Tibial nerve (tissue), 4 donors: ENCODE measurements at regions not wholly inside any gene's neighbourhood (a gene's known extent, or its start where the extent isn't known, plus 50 kb on each side); places are given as distances from the start of the nearest gene placed in this dataset.

Experiments used
- DNase-seq, 2 donors: peaks; one replicate each; pipeline ENCODE4 v3.0.0-alpha.2; 2019; ENCODE audit warnings: low spot score in 2 of 2
- H3K27ac ChIP-seq, 4 donors: fragments of 200-600 bp; sonication (generic) in 3 of 4; one replicate each; pipeline ENCODE4 v1.5.1; 2017 to 2019; ENCODE audit warnings: mild to moderate bottlenecking in 1 of 4
- H3K27me3 ChIP-seq, 2 donors: fragments of 200-600 bp; sonication (generic) in 1 of 2; one replicate each; pipeline versions ENCODE4 v1.5.1 to v1.6.0; 2017 to 2019
- H3K36me3 ChIP-seq, 3 donors: fragments of 200-600 bp; sonication (generic); one replicate each; pipeline ENCODE4 v1.5.1; 2018 to 2019
- H3K4me1 ChIP-seq, 4 donors: fragments of 200-600 bp; sonication (generic) in 3 of 4; one replicate each; pipeline ENCODE4 v1.5.1; 2017 to 2019
- H3K4me3 ChIP-seq, 4 donors: fragments of 200-600 bp; sonication (generic) in 3 of 4; one replicate each; pipeline ENCODE4 v1.5.1; 2017 to 2019; ENCODE audit warnings: mild to moderate bottlenecking in 1 of 4, moderate library complexity in 1 of 4
- H3K9me3 ChIP-seq, 4 donors: fragments of 200-600 bp; sonication (generic) in 3 of 4; one replicate each; pipeline ENCODE4 v1.5.1; 2017 to 2019
- EP300 ChIP-seq, 2 donors: sonication (generic); formaldehyde crosslinking; IDR thresholded peaks; one replicate each; pipeline ENCODE4 v1.6.1; 2017; ENCODE audit warnings: antibody characterized with exemption in 2 of 2, mild to moderate bottlenecking in 1 of 2
- POLR2A ChIP-seq, 2 donors: fragments of 450-650 bp; IDR thresholded peaks; one replicate each; pipeline ENCODE4 v1.6.1; 2017; ENCODE audit warnings: antibody characterized with exemption in 2 of 2, mild to moderate bottlenecking in 2 of 2, moderate library complexity in 2 of 2
- WGBS, 2 donors: methylation state at CpG; one replicate each; pipeline ENCODE4 v1.1.5; 2018; 5-methylcytosine and 5-hydroxymethylcytosine counted together
- TF ChIP-seq, protein P1 (sequence below), 5 experiments: fragments of 200-600 bp in 3 of 5; fragments of 450-650 bp in 2 of 5; sonication (generic) in 3 of 5; IDR thresholded peaks; one replicate each; pipeline ENCODE4 v1.5.1; 2016 to 2019; ENCODE audit warnings: antibody characterized with exemption in 5 of 5, mild to moderate bottlenecking in 3 of 5, moderate library complexity in 2 of 5

DNA sequence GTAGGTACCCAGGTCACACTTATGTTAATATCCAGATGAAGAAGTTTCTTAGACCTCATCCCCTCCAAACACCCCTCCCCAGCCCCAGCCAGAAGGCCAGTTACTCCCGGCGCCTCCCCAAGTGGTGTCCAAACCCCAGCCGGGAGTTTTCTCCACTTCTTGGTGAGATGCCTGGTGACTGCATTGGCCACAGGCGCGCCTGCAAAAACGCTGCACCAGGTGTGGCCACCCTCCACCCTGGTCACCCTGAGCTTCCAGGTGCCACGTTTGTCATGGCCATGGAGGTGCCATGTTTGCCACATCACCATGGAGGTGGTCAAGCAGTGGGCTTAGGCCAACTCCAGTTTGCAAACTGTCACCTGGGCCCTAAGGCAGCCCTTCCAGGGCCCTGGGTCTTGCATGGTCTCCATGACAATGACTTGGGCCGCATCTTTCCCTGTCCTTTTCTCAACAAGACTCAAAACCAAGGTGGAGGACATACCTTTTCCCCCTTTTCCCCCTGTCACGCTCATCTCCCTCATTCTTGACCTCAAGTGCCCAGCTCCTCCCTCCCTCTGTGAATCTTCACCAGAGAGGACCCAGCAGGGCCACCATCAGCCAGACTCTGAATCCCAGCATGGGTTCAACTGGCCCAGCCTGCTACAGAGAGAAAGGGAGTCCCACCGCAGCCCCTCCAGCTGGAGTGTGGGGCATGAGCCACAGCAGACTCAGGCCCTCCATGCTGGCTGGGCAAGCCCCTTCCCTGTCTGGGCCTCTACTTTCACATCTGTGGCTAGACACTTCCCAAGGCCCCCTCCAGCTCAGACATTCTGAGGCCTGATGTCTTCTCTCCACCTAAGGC, 125.9 kb upstream of the ZBTB40 start:
- WGBS, 2 donors: 94 to 95% methylated on average over 10 of the region's 10 CpGs
- Histone ChIP-seq H3K27me3 (peaks cover 0 to 9% of the 10 kb centered on the region in 2 donors), H3K4me1 (no peaks in the 10 kb centered on the region), H3K4me3 (no peak overlapping the region), H3K36me3 (no peaks in the 10 kb centered on the region), H3K9me3 (peaks cover 0 to 7% (median 0%) of the 10 kb centered on the region in 4 donors), H3K27ac (no peak overlapping the region)
- DNase-seq: no peak
- TF ChIP-seq EP300 (IDR thresholded peaks at IDR 0.05): no peak
- TF ChIP-seq, protein P1, sequence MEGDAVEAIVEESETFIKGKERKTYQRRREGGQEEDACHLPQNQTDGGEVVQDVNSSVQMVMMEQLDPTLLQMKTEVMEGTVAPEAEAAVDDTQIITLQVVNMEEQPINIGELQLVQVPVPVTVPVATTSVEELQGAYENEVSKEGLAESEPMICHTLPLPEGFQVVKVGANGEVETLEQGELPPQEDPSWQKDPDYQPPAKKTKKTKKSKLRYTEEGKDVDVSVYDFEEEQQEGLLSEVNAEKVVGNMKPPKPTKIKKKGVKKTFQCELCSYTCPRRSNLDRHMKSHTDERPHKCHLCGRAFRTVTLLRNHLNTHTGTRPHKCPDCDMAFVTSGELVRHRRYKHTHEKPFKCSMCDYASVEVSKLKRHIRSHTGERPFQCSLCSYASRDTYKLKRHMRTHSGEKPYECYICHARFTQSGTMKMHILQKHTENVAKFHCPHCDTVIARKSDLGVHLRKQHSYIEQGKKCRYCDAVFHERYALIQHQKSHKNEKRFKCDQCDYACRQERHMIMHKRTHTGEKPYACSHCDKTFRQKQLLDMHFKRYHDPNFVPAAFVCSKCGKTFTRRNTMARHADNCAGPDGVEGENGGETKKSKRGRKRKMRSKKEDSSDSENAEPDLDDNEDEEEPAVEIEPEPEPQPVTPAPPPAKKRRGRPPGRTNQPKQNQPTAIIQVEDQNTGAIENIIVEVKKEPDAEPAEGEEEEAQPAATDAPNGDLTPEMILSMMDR (IDR thresholded peaks at IDR 0.05): no peak

DNA sequence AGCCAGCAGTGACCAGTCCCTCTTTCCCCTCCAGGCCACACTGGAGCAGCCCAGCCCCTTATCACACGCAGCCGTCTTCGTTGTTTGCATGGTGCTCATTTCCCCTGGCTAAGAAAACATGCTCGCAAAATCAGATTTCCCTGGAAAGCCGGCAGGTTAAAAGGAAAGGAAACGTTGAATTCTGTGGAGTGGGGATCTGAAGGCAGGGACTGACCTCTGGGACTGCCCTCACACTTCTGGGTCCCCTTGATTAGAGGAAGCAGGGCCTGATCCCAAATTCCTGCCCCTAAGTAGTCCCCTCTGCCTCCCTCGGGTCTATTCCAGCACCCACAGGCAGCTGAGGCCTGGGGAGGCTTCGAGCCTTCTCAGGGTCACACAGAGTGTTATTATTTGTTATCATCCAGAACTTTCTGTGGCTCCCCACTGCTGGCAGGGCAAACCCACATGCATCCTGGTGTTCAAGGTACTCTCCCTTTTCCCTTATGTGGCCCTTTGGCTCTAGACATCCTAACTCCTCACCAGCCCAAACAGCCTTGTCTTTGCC, 125.2 kb upstream of the ZBTB40 start:
- TF ChIP-seq EP300 (IDR thresholded peaks at IDR 0.05) (no peak), POLR2A (IDR thresholded peaks at IDR 0.05) (no peak)
- TF ChIP-seq, protein P1 (IDR thresholded peaks at IDR 0.05): no peak
- WGBS, 2 donors: 70 to 73% methylated on average over 8 of the region's 8 CpGs
- Histone ChIP-seq H3K9me3 (peaks cover 0 to 7% (median 0%) of the 10 kb centered on the region in 4 donors), H3K4me1 (no peaks in the 10 kb centered on the region), H3K27ac (no peak overlapping the region), H3K4me3 (no peak overlapping the region), H3K27me3 (peaks cover 0 to 9% of the 10 kb centered on the region in 2 donors), H3K36me3 (no peaks in the 10 kb centered on the region)
- DNase-seq: no peak

DNA sequence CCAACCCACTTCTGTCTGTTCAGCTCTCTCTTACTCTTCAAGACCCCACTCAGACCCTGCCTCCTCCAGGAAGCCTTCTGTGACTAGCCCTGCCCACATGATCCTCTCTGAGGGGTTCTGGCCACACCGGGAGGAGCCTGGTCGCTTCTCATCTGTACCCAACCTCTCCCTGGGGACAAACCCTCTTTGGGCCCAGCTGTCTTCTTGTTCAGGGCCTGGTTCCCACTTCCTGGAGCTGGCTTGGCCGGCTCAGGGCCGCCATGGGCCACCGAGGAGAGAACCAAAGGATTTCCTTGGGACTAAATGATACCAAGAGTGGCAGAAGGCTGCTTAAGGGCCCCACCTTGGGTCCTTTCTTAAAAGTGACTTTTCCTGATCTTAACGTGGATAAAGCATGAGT, 124.7 kb upstream of the ZBTB40 start:
- 83 to 86% methylated on average over 5 to 6 of the region's 6 CpGs for WGBS, 2 donors
- TF ChIP-seq, protein P1 (IDR thresholded peaks at IDR 0.05): no peak
- TF ChIP-seq EP300 (IDR thresholded peaks at IDR 0.05) (no peak), POLR2A (IDR thresholded peaks at IDR 0.05) (no peak)
- Histone ChIP-seq H3K4me1 (no peaks in the 10 kb centered on the region), H3K4me3 (no peak overlapping the region), H3K9me3 (peaks cover 0 to 2% (median 0%) of the 10 kb centered on the region in 4 donors), H3K27me3 (peaks cover 0 to 9% of the 10 kb centered on the region in 2 donors), H3K27ac (no peak overlapping the region), H3K36me3 (no peaks in the 10 kb centered on the region)
- DNase-seq: no peak

DNA sequence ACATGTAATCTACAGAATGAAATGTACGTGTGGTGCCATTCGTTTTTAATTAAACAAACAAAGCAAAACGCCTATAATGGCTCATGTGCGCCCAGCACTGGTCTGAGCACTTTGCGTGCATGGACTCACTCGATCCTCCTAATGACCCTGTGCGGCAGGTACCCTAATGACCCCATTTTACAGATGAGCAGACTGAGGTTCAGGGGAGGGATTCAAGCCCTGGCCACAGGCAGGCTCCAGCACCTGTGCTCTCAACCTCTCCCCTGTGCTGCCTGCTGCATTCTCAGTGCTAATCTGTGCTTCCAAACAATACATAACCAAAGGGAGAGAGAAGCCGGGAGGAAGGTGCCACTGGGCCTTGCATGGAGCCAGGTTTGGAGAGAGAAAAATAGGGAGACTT, 124.2 kb upstream of the ZBTB40 start:
- peaks cover 0 to 9% of the 10 kb centered on the region in 2 donors for H3K27me3 ChIP-seq
- no peak for DNase-seq
- no peak overlapping the region for H3K4me3 ChIP-seq
- no peaks in the 10 kb centered on the region for H3K9me3 ChIP-seq
- no peaks in the 10 kb centered on the region for H3K36me3 ChIP-seq
- no peaks in the 10 kb centered on the region for H3K4me1 ChIP-seq
- no peak for TF ChIP-seq EP300 (IDR thresholded peaks at IDR 0.05)
- no peak for TF ChIP-seq POLR2A (IDR thresholded peaks at IDR 0.05)
- TF ChIP-seq, protein P1 (IDR thresholded peaks at IDR 0.05): no peak
- no peak overlapping the region for H3K27ac ChIP-seq
- WGBS, 2 donors: 91 to 96% methylated on average over 8 of the region's 8 CpGs
